GM04504 (cell line): ENCODE measurements at regions not wholly inside any gene's neighbourhood (a gene's known extent, or its start where the extent isn't known, plus 50 kb on each side); places are given as distances from the start of the nearest gene placed in this dataset.

Source experiments
- DNase-seq: peaks from one replicate; pipeline ENCODE4 v3.0.0-alpha.2; 2012; ENCODE audit warnings: low read depth

- no peak for DNase-seq
Observed at GRCh38 chr5:112025757-112026156, 268.8 kb upstream of the NREP start.

- DNase-seq, result no peak
Observed at GRCh38 chr5:112024769-112025168, 267.8 kb upstream of the NREP start.

- DNase-seq, result no peak
Observed at GRCh38 chr5:112024221-112024620, 267.2 kb upstream of the NREP start.

GRCh38 chr5:112023766-112024165 lies 266.8 kb upstream of the NREP start:
- no peak for DNase-seq

- no peak for DNase-seq
Observed at GRCh38 chr5:112018846-112019245, 261.9 kb upstream of the NREP start.

- no peak for DNase-seq
Observed at GRCh38 chr5:112016980-112017379, 260.0 kb upstream of the NREP start.

GRCh38 chr5:112014783-112015395 lies 257.9 kb upstream of the NREP start:
- DNase-seq, result peak; percentile 39

- no peak for DNase-seq
Observed at GRCh38 chr5:112013660-112014059, 256.7 kb upstream of the NREP start.

- DNase-seq, result no peak
Observed at GRCh38 chr5:112012104-112012503, 255.1 kb upstream of the NREP start.

- no peak for DNase-seq
Observed at GRCh38 chr5:112010475-112010874, 253.5 kb upstream of the NREP start.

GRCh38 chr5:112006721-112007120 lies 249.7 kb upstream of the NREP start:
- no peak for DNase-seq

GRCh38 chr5:112005623-112005930 lies 248.6 kb upstream of the NREP start:
- peak; percentile 55 for DNase-seq

GRCh38 chr5:112004867-112005622 lies 248.1 kb upstream of the NREP start:
- DNase-seq, result peak; percentile 69

- no peak for DNase-seq
Observed at GRCh38 chr5:112002376-112002775, 245.4 kb upstream of the NREP start.

- no peak for DNase-seq
Observed at GRCh38 chr5:111999286-111999685, 242.3 kb upstream of the NREP start.

GRCh38 chr5:111998871-111999270 lies 241.9 kb upstream of the NREP start:
- no peak for DNase-seq

- DNase-seq, result peak; percentile 99
Observed at GRCh38 chr5:111997711-111998110, 240.7 kb upstream of the NREP start.

- no peak for DNase-seq
Observed at GRCh38 chr5:111997308-111997707, 240.3 kb upstream of the NREP start.

- no peak for DNase-seq
Observed at GRCh38 chr5:111996574-111996973, 239.6 kb upstream of the NREP start.

GRCh38 chr5:111995701-111996100 lies 238.7 kb upstream of the NREP start:
- DNase-seq, result no peak

- DNase-seq, result no peak
Observed at GRCh38 chr5:111993242-111993641, 236.2 kb upstream of the NREP start.

GRCh38 chr5:111984044-111984443 lies 227.1 kb upstream of the NREP start:
- peak; percentile 72 for DNase-seq

- DNase-seq, result no peak
Observed at GRCh38 chr5:111983459-111983858, 226.5 kb upstream of the NREP start.

- no peak for DNase-seq
Observed at GRCh38 chr5:111977436-111977829, 220.4 kb upstream of the NREP start.
